ENCODE measurements at regions not wholly inside any gene's neighbourhood (a gene's known extent, or its start where the extent isn't known, plus 50 kb on each side); places are given as distances from the start of the nearest gene placed in this dataset.

GRCh38 chr9:35552376-35552775, 52.7 kb upstream of the TESK1 start:
- peaks cover 15 to 44% of the 10 kb centered on the region in 2 donors for H3K36me3 ChIP-seq (ENCODE audit: insufficient read depth in 1 of 2, low read depth in 1 of 2)
- ATAC-seq, result no peak
- TF ChIP-seq CTCF (IDR thresholded peaks at IDR 0.05), result no peak
- intact Hi-C loops (cut with DNase I), result loop anchor here in 1 of 2 donors (2.0 to 5.0 kb wide), 2 partner anchors 35 to 70 kb away; no protein-coding TSS in a partner anchor
- H3K4me3 ChIP-seq, result no peak overlapping the region
- H3K27me3 ChIP-seq (ENCODE audit: insufficient read depth in 3 of 3, low read length in 2 of 3), result no peaks in the 10 kb centered on the region
- no peak for DNase-seq
- WGBS, 3 donors, result 68 to 78% (median 70%) methylated on average over 4 of the region's 4 CpGs
- peak overlapping the region; percentile 90 for H3K27ac ChIP-seq
- no peaks in the 10 kb centered on the region for H3K9me3 ChIP-seq
- peaks cover 62% of the 10 kb centered on the region for H3K4me1 ChIP-seq

- H3K27me3 ChIP-seq (ENCODE audit: insufficient read depth in 3 of 3, low read length in 2 of 3), result no peaks in the 10 kb centered on the region
- DNase-seq (no peak), ATAC-seq (no peak)
- intact Hi-C loops (cut with DNase I), result loop anchor here in 1 of 2 donors (2.0 to 5.0 kb wide), 2 partner anchors 36 to 70 kb away; no protein-coding TSS in a partner anchor
- peaks cover 14 to 44% of the 10 kb centered on the region in 2 donors for H3K36me3 ChIP-seq (ENCODE audit: insufficient read depth in 1 of 2, low read depth in 1 of 2)
- no peak overlapping the region for H3K4me3 ChIP-seq
- H3K9me3 ChIP-seq, result no peaks in the 10 kb centered on the region
- WGBS, 3 donors, result 24 to 51% (median 27%) methylated on average over 3 of the region's 3 CpGs
- peak overlapping the region; percentile 90 for H3K27ac ChIP-seq
- no peak for TF ChIP-seq CTCF (IDR thresholded peaks at IDR 0.05)
- peaks cover 64% of the 10 kb centered on the region for H3K4me1 ChIP-seq
Observed at GRCh38 chr9:35552837-35553236, 52.2 kb upstream of the TESK1 start.

GRCh38 chr9:35553670-35554543, 51.2 kb upstream of the TESK1 start:
- Histone ChIP-seq H3K4me1 (peaks cover 63% of the 10 kb centered on the region), H3K4me3 (no peak overlapping the region), H3K27me3 (ENCODE audit: insufficient read depth in 3 of 3, low read length in 2 of 3) (no peaks in the 10 kb centered on the region), H3K27ac (peak overlapping the region; percentile 90), H3K9me3 (no peaks in the 10 kb centered on the region), H3K36me3 (ENCODE audit: insufficient read depth in 1 of 2, low read depth in 1 of 2) (peaks cover 9 to 44% of the 10 kb centered on the region in 2 donors)
- 16 to 21% (median 17%) methylated on average over 12 of the region's 12 CpGs for WGBS, 3 donors
- peak; percentile 96 for TF ChIP-seq CTCF (IDR thresholded peaks at IDR 0.05)
- intact Hi-C loops (cut with DNase I), result loop anchor here (1.0 to 5.0 kb wide), 3 partner anchors 37 to 71 kb away; no protein-coding TSS in a partner anchor
- peak; percentile 67 to 76 (median 73) for ATAC-seq
- peak; percentile 60 to 83 for DNase-seq

GRCh38 chr9:35555246-35555701, 49.8 kb upstream of the TESK1 start:
- Histone ChIP-seq H3K27ac (peak overlapping the region; percentile 90), H3K9me3 (no peaks in the 10 kb centered on the region), H3K4me3 (no peak overlapping the region), H3K4me1 (peaks cover 68% of the 10 kb centered on the region), H3K27me3 (ENCODE audit: insufficient read depth in 3 of 3, low read length in 2 of 3) (no peaks in the 10 kb centered on the region), H3K36me3 (ENCODE audit: insufficient read depth in 1 of 2, low read depth in 1 of 2) (peaks cover 9 to 57% of the 10 kb centered on the region in 2 donors)
- intact Hi-C loops (cut with DNase I), result loop anchor here in 1 of 2 donors (5.0 kb wide), 1 partner anchor 33 kb away; no protein-coding TSS in a partner anchor
- WGBS, 3 donors, result 58 to 77% (median 64%) methylated on average over 13 of the region's 13 CpGs
- no peak for ATAC-seq
- no peak for TF ChIP-seq CTCF (IDR thresholded peaks at IDR 0.05)
- no peak for DNase-seq
